ENCODE measurements at regions not wholly inside any gene's neighbourhood (a gene's known extent, or its start where the extent isn't known, plus 50 kb on each side); places are given as distances from the start of the nearest gene placed in this dataset.

GRCh38 chr16:82452004-82452756 lies 174.6 kb upstream of the CDH13 start:
- no peak overlapping the region for H2AFZ ChIP-seq (ENCODE audit: insufficient read depth, low read depth, low read length, poor library complexity, severe bottlenecking)
- Mint-ChIP-seq H3K9me3 (no peaks in the 10 kb centered on the region), H3K27me3 (ENCODE audit: low read depth in 3 of 3) (peaks cover 2 to 13% (median 3%) of the 10 kb centered on the region in 3 donors), H3K4me1 (no peaks in the 10 kb centered on the region), H3K27ac (no peak overlapping the region), H3K36me3 (no peaks in the 10 kb centered on the region), H3K4me3 (no peak overlapping the region)
- H3K9me3 ChIP-seq (replicated peaks in 1 of 2; ENCODE audit: control insufficient read depth in 1 of 2, insufficient read depth in 1 of 2, low read length in 2 of 2), result no peaks in the 10 kb centered on the region
- H3K4me3 ChIP-seq (replicated peaks in 1 of 3; ENCODE audit: low read depth in 2 of 3, low read length in 3 of 3), result no peak overlapping the region
- H3K4me2 ChIP-seq (replicated peaks; ENCODE audit: extremely low read depth, low read length, poor library complexity, severe bottlenecking), result no peak overlapping the region
- H3K27ac ChIP-seq (ENCODE audit: low read depth in 1 of 2, low read length in 2 of 2), result no peak overlapping the region
- 88% methylated on average over 7 of the region's 11 CpGs for WGBS (ENCODE audit: insufficient coverage)
- no peak for DNase-seq
- no peak overlapping the region for H3K9ac ChIP-seq (ENCODE audit: insufficient read depth, low read length, poor library complexity, severe bottlenecking)
- H3K36me3 ChIP-seq (replicated peaks in 1 of 2; ENCODE audit: control insufficient read depth in 1 of 2, insufficient read depth in 2 of 2, low read length in 2 of 2), result no peaks in the 10 kb centered on the region
- H3K79me2 ChIP-seq (ENCODE audit: insufficient read depth, low read length), result no peaks in the 10 kb centered on the region
- H4K20me1 ChIP-seq (ENCODE audit: insufficient read depth, low read length), result no peaks in the 10 kb centered on the region
- intact Hi-C loops (cut with micrococcal nuclease), result no loop called here
- H3K4me1 ChIP-seq (ENCODE audit: control insufficient read depth in 1 of 2, insufficient read depth in 2 of 2, low read length in 2 of 2), result no peaks in the 10 kb centered on the region
- H3K27me3 ChIP-seq (ENCODE audit: control insufficient read depth in 2 of 2, insufficient read depth in 2 of 2, low read length in 2 of 2), result no peaks in the 10 kb centered on the region
- TF ChIP-seq, protein P1, sequence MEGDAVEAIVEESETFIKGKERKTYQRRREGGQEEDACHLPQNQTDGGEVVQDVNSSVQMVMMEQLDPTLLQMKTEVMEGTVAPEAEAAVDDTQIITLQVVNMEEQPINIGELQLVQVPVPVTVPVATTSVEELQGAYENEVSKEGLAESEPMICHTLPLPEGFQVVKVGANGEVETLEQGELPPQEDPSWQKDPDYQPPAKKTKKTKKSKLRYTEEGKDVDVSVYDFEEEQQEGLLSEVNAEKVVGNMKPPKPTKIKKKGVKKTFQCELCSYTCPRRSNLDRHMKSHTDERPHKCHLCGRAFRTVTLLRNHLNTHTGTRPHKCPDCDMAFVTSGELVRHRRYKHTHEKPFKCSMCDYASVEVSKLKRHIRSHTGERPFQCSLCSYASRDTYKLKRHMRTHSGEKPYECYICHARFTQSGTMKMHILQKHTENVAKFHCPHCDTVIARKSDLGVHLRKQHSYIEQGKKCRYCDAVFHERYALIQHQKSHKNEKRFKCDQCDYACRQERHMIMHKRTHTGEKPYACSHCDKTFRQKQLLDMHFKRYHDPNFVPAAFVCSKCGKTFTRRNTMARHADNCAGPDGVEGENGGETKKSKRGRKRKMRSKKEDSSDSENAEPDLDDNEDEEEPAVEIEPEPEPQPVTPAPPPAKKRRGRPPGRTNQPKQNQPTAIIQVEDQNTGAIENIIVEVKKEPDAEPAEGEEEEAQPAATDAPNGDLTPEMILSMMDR (IDR thresholded peaks at IDR 0.05), result no peak

- no peaks in the 10 kb centered on the region for H3K36me3 ChIP-seq (replicated peaks in 1 of 2; ENCODE audit: control insufficient read depth in 1 of 2, insufficient read depth in 2 of 2, low read length in 2 of 2)
- H3K4me3 Mint-ChIP-seq, result no peak overlapping the region
- intact Hi-C loops (cut with micrococcal nuclease), result no loop called here
- no peak overlapping the region for H3K27ac ChIP-seq (ENCODE audit: low read depth in 1 of 2, low read length in 2 of 2)
- no peaks in the 10 kb centered on the region for H3K4me1 ChIP-seq (ENCODE audit: control insufficient read depth in 1 of 2, insufficient read depth in 2 of 2, low read length in 2 of 2)
- no peaks in the 10 kb centered on the region for H4K20me1 ChIP-seq (ENCODE audit: insufficient read depth, low read length)
- H3K9ac ChIP-seq (ENCODE audit: insufficient read depth, low read length, poor library complexity, severe bottlenecking), result no peak overlapping the region
- no peaks in the 10 kb centered on the region for H3K9me3 Mint-ChIP-seq
- WGBS (ENCODE audit: insufficient coverage), result 70% methylated on average over 3 of the region's 3 CpGs
- H3K79me2 ChIP-seq (ENCODE audit: insufficient read depth, low read length), result no peaks in the 10 kb centered on the region
- no peaks in the 10 kb centered on the region for H3K27me3 ChIP-seq (ENCODE audit: control insufficient read depth in 2 of 2, insufficient read depth in 2 of 2, low read length in 2 of 2)
- H3K4me3 ChIP-seq (replicated peaks in 1 of 3; ENCODE audit: low read depth in 2 of 3, low read length in 3 of 3), result no peak overlapping the region
- no peak overlapping the region for H2AFZ ChIP-seq (ENCODE audit: insufficient read depth, low read depth, low read length, poor library complexity, severe bottlenecking)
- no peak overlapping the region for H3K27ac Mint-ChIP-seq
- no peaks in the 10 kb centered on the region for H3K36me3 Mint-ChIP-seq
- H3K4me1 Mint-ChIP-seq, result no peaks in the 10 kb centered on the region
- no peak overlapping the region for H3K4me2 ChIP-seq (replicated peaks; ENCODE audit: extremely low read depth, low read length, poor library complexity, severe bottlenecking)
- DNase-seq, result no peak
- H3K27me3 Mint-ChIP-seq (ENCODE audit: low read depth in 3 of 3), result peaks cover 2 to 12% (median 3%) of the 10 kb centered on the region in 3 donors
- no peaks in the 10 kb centered on the region for H3K9me3 ChIP-seq (replicated peaks in 1 of 2; ENCODE audit: control insufficient read depth in 1 of 2, insufficient read depth in 1 of 2, low read length in 2 of 2)
- TF ChIP-seq, protein P1 (IDR thresholded peaks at IDR 0.05), result no peak
Observed at GRCh38 chr16:82451449-82451848, 175.3 kb upstream of the CDH13 start.

All from CD14-positive monocyte (primary cell).